KMS-11 (cell line): ENCODE measurements at regions not wholly inside any gene's neighbourhood (a gene's known extent, or its start where the extent isn't known, plus 50 kb on each side); places are given as distances from the start of the nearest gene placed in this dataset.
"Not testable (repeated sequence)": the region's sequence is repeated elsewhere in the genome, so short reads cannot be mapped to it uniquely, and the experiment has no call there.

ENCODE experiments used
- H2AFZ ChIP-seq: fragments of 200-600 bp; sonication (generic); 2 replicates; pipeline ENCODE4 v1.6.1; 2016; ENCODE audit warnings: antibody characterized with exemption, mixed run types, low read depth
- H3K27ac ChIP-seq: fragments of 200-600 bp; sonication (generic); 2 replicates; pipeline ENCODE4 v1.6.1; 2016; ENCODE audit warnings: mild to moderate bottlenecking, mixed run types
- H3K27me3 ChIP-seq: fragments of 200-600 bp; sonication (generic); 2 replicates; pipeline ENCODE4 v1.6.1; 2017; ENCODE audit warnings: mild to moderate bottlenecking, low read depth, mixed run types, moderate library complexity; ENCODE audit not compliant: insufficient read depth
- H3K36me3 ChIP-seq: fragments of 200-600 bp; sonication (generic); 2 replicates; pipeline ENCODE4 v1.6.1; 2017; ENCODE audit warnings: mild to moderate bottlenecking, mixed run types; ENCODE audit not compliant: insufficient read depth
- H3K4me1 ChIP-seq: fragments of 200-600 bp; sonication (generic); 2 replicates; pipeline ENCODE4 v1.6.1; 2016; ENCODE audit warnings: mild to moderate bottlenecking, low read depth, mixed run types; ENCODE audit not compliant: poor library complexity, severe bottlenecking
- H3K4me2 ChIP-seq: fragments of 200-600 bp; sonication (generic); 2 replicates; pipeline ENCODE4 v1.7.0; 2016; ENCODE audit warnings: mild to moderate bottlenecking, mixed run types
- H3K4me3 ChIP-seq: fragments of 200-600 bp; sonication (generic); IDR thresholded peaks from 2 replicates; pipeline ENCODE4 v1.6.1; 2017; ENCODE audit warnings: low read depth, low read length, mixed read lengths; ENCODE audit not compliant: insufficient read depth
- H3K79me2 ChIP-seq: fragments of 200-600 bp; sonication (generic); 2 replicates; pipeline ENCODE4 v1.6.1; 2016; ENCODE audit warnings: low read depth, mixed run types; ENCODE audit not compliant: insufficient read depth
- H3K9ac ChIP-seq: fragments of 200-600 bp; sonication (generic); 2 replicates; pipeline ENCODE4 v1.6.1; 2016; ENCODE audit warnings: mild to moderate bottlenecking, mixed run types
- H4K20me1 ChIP-seq: fragments of 200-600 bp; sonication (generic); 2 replicates; pipeline ENCODE4 v1.6.1; 2016; ENCODE audit warnings: mild to moderate bottlenecking, mixed run types; ENCODE audit not compliant: insufficient read depth
- TF ChIP-seq, protein P1 (sequence below): fragments of 200-600 bp; sonication (generic); conservative IDR thresholded peaks from 2 replicates; pipeline ENCODE4 v1.6.1; 2017; ENCODE audit warnings: low read depth, mild to moderate bottlenecking, antibody characterized with exemption, low read length, moderate library complexity, mixed read lengths

DNA sequence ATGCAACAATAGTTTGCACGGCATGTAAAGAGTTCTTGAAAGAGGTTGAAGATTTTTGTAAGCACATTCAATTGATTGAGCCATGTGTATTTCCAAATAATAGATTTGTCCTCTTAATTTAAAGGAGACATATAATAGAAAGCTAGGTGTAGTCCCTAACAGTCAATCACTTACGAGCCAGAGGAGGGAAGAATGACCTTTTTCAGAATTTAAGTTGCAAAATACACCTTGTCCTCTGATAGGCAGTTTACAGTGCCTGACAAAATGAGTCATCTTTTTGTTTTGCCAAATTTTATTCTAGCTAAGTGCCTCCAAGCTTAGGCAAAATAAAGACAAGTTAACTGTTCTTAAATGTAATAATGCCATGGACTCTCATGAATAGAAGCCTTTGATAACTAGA, 88.3 kb upstream of the GOLGA6L4 start:
- not testable (repeated sequence) for H3K27ac ChIP-seq, H2AFZ ChIP-seq, H3K4me2 ChIP-seq, H4K20me1 ChIP-seq, H3K36me3 ChIP-seq, H3K4me3 ChIP-seq, H3K27me3 ChIP-seq, H3K4me1 ChIP-seq, H3K9ac ChIP-seq, H3K79me2 ChIP-seq

DNA sequence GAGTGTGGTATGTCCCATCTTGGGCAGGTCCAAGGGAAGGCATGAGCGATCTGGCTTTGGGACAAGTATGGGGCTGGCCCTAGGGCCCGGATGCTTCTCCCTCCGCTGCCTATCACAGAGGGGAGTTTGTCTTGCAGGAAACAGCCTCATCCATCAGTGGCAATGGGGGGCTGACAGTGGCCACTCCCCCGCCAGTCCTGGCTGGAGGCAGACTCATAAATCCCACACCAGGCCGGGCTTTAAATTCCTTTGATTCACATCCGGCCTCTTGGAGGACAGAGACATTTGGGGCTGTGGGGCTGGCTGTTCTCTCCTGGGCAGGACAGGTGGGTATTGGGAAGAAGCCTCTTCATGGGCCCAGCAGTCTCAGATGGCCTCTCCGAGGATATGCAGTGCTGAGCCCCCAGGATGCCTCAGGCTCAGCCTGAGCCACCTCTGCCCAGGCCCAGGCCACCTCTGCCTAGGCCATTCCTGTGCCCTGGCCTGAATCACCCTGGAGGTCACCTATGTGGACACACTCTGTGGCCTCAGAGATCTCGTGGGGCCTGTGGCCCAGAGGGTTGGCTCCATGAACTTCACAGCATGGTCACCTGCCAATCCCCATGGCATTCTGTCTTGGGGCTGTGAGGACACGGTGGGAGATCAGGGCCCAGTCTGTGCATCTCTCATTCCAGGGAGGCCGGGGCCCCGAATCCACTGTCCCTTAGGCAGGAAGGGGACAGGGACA, 84.2 kb upstream of the GOLGA6L4 start:
- TF ChIP-seq, protein P1, sequence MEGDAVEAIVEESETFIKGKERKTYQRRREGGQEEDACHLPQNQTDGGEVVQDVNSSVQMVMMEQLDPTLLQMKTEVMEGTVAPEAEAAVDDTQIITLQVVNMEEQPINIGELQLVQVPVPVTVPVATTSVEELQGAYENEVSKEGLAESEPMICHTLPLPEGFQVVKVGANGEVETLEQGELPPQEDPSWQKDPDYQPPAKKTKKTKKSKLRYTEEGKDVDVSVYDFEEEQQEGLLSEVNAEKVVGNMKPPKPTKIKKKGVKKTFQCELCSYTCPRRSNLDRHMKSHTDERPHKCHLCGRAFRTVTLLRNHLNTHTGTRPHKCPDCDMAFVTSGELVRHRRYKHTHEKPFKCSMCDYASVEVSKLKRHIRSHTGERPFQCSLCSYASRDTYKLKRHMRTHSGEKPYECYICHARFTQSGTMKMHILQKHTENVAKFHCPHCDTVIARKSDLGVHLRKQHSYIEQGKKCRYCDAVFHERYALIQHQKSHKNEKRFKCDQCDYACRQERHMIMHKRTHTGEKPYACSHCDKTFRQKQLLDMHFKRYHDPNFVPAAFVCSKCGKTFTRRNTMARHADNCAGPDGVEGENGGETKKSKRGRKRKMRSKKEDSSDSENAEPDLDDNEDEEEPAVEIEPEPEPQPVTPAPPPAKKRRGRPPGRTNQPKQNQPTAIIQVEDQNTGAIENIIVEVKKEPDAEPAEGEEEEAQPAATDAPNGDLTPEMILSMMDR: no peak
- no peak overlapping the region for H3K27ac ChIP-seq
- H3K9ac ChIP-seq: no peak overlapping the region
- H3K4me3 ChIP-seq: no peak overlapping the region
- no peaks in the 10 kb centered on the region for H3K79me2 ChIP-seq
- H3K36me3 ChIP-seq: no peaks in the 10 kb centered on the region
- H3K4me2 ChIP-seq: no peak overlapping the region
- no peak overlapping the region for H2AFZ ChIP-seq
- H3K4me1 ChIP-seq: no peaks in the 10 kb centered on the region
- no peaks in the 10 kb centered on the region for H3K27me3 ChIP-seq
- no peaks in the 10 kb centered on the region for H4K20me1 ChIP-seq

DNA sequence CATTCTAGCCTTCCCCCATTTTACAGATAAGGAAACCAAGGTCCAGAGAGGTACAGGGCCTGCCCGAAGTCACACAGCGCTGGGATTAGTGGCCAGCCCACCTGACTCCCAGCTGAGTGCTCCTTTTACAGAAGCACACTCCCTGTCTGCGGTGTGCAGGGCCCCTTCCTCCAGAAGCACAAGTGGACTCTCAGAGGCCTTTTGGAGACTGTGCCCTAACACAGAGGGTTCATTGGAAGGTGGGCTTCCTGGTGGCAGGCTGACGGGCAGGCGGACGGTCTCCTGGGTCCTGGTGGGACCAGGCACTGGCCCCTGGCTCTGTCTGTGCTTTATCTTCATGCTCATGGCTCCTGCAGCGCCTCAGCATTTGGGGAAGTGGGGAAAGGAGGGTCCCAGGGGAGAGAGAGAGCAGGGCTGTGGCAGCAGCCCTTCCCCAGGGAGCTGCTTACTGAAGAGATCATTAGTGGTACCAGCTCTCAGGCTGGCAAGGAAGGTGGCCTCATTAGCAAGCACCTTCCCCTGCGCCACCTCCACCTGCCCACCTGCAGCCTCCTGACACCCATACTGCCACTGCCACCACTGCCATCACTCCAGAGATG, 83.1 kb upstream of the GOLGA6L4 start:
- not testable (repeated sequence) for H3K4me1 ChIP-seq, H3K4me3 ChIP-seq, H4K20me1 ChIP-seq

DNA sequence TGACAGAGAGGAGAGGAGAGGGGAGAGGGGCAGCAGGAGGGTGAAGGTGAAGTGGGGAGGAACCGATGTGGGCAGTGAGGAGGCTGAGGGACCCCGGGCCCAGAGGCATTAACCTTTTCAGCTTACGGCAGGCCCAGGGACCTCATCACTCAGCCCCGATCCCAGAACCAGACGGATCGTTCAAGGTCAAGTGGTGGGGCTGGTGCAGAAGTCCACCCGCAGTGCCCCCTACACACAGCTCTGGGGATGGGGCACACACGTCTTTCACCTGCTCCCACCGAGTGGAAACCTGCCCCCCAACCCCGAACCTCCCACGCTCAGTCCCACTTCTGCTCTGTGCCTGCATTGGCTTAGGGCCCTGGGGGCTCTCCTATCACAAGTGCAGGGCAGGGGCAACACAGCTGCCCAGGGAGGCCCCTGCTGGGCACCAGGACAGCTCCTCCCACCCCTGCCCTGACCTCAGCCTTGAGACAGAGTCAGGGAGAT, 81.9 kb upstream of the GOLGA6L4 start:
- H3K36me3 ChIP-seq, H3K4me3 ChIP-seq, H3K27ac ChIP-seq, H3K9ac ChIP-seq, H3K79me2 ChIP-seq, H2AFZ ChIP-seq, H3K4me1 ChIP-seq, H4K20me1 ChIP-seq, H3K27me3 ChIP-seq, H3K4me2 ChIP-seq: not testable (repeated sequence)

More for the DNA sequence above, 83.1 kb upstream of the GOLGA6L4 start:
- not testable (repeated sequence) for H3K36me3 ChIP-seq, H3K9ac ChIP-seq, H3K4me2 ChIP-seq, H2AFZ ChIP-seq, H3K79me2 ChIP-seq, H3K27ac ChIP-seq, H3K27me3 ChIP-seq

DNA sequence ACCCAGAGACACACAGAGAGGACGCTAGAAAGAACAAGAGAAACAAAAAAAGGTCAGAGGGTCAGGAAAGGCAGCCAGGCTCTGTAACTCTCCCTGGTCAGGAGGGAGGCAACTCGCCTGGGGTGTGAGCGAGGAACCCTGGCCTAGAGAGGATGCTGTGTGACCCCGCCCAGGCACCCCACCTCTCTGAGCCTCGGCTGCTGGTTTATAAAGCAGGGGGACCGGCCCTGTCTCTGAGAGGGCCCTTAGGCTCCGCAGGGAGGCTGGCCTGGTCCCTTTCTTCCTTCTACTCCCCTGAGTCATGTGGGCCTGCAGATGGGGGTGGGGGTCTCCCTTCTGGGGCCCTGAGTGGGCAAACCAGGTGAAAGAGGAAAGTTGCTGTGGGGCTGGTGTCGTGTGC, 81.3 kb upstream of the GOLGA6L4 start:
- H3K27me3 ChIP-seq, H3K4me1 ChIP-seq, H3K36me3 ChIP-seq, H3K27ac ChIP-seq, H3K79me2 ChIP-seq, H2AFZ ChIP-seq, H3K4me2 ChIP-seq, H3K9ac ChIP-seq, H3K4me3 ChIP-seq, H4K20me1 ChIP-seq: not testable (repeated sequence)

DNA sequence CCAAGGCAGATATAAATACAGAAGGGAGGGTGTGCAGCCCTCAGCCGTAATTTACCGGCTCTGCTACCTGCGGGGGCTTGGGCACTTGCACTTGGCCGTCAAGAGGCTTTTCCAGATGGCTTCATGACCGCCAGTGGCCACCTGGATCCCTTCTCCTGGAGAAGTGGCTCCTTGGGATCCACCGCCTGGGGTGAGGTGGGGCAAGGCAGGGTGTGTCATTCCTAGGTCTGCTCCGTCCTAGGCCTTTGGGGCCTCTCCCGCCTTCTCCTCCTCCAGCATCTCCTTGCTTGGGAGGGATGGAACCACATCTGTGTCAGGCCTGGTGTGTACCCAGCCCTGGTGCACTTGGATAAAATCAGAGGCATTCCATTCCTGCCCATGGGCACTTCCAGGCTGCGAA, 80.8 kb upstream of the GOLGA6L4 start:
- H3K9ac ChIP-seq, H4K20me1 ChIP-seq, H3K79me2 ChIP-seq, H3K4me2 ChIP-seq, H3K4me1 ChIP-seq, H3K4me3 ChIP-seq, H3K27me3 ChIP-seq, H3K27ac ChIP-seq, H3K36me3 ChIP-seq, H2AFZ ChIP-seq: not testable (repeated sequence)

DNA sequence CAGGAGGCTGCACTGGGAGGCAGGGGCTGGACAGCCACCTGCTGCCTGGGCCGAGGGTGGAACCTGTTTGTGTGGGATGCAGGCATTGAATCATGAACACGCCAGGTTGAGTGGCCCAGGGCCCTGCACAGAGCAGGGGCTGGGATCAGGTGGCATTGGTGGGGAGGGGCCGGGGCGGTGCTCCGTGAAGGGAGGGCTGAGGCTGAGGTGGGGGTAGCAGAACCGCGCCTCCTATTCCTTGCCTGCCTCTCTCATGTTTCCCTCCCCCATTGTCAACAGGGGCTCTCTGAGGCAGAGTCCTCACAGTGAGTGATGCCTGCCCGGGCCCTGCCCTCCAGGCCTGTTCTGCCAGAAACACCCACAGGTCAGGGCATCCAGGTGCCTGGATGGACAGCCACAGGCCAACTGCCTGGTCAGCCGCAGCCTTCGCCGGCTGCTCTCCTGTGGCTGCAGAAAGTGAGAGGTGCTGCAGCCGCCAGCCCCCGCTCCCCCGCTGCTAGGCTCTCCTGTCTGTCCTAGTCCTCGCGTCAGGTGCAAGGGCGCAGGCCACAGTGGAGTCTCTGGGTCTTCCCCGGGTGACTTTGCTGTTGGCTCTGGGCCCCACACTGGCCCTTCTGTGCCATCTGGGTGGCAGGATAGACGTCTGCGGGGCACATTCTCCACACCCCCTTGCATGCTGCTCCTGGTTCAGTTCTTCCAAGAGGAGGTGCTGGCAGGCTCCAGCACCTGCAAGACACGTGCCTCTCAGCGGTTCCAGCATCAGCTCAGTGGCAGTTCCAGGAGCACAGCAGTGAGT, 79.6 kb upstream of the GOLGA6L4 start:
- H3K9ac ChIP-seq, H3K27ac ChIP-seq, H3K27me3 ChIP-seq, H3K4me1 ChIP-seq, H3K36me3 ChIP-seq, H4K20me1 ChIP-seq, H2AFZ ChIP-seq, H3K79me2 ChIP-seq, H3K4me2 ChIP-seq, H3K4me3 ChIP-seq: not testable (repeated sequence)

DNA sequence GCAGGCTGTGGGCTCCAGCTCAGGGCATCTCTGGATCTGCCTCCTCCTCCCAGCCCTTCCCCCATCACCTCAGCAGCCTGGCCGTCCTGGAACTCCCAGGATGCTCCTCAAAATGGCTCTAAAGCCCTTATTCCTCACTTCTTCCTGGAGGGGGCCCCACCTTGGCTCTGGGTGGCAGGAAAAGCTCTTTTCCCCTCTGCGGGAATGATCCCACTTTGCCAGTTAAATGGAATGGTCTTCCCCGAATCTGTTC, 79.1 kb upstream of the GOLGA6L4 start:
- not testable (repeated sequence) for H3K9ac ChIP-seq, H3K4me3 ChIP-seq, H3K36me3 ChIP-seq, H4K20me1 ChIP-seq, H2AFZ ChIP-seq, H3K4me2 ChIP-seq, H3K27me3 ChIP-seq, H3K27ac ChIP-seq, H3K4me1 ChIP-seq, H3K79me2 ChIP-seq

DNA sequence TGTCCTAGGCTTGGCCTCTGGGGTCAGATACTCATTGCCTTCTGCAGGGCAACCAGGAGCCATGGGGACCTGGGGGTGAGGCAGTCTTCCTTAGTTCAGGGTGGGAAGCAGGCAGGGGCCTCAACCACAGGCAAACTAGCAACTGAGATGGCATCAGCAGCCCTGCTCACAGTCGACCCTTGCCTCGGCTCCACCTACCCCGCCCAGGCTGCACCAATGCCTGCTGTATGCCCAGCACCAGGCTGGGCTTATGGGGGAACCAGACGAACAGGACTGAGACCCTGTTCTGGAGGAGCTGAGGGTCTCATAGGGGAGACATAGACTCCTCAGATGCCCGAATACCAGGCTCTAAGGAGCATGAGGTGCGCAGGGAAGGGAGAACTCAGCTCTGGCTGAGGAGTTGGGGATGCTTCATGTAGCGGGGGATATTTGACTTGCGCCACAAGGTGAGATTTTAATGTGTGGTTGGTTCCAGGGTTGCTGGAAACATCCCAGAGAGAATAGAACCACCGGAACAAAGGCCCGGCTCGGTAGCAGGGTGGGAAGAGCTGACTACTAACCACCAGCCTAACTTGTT, 78.4 kb upstream of the GOLGA6L4 start:
- H3K36me3 ChIP-seq, H3K27me3 ChIP-seq, H3K27ac ChIP-seq, H3K4me1 ChIP-seq, H3K4me2 ChIP-seq, H3K4me3 ChIP-seq, H2AFZ ChIP-seq, H3K79me2 ChIP-seq, H4K20me1 ChIP-seq, H3K9ac ChIP-seq: not testable (repeated sequence)
